GM18505 (cell line): ENCODE measurements at regions not wholly inside any gene's neighbourhood (a gene's known extent, or its start where the extent isn't known, plus 50 kb on each side); places are given as distances from the start of the nearest gene placed in this dataset.

Experiments used
- ATAC-seq: cut with Tn5 transposase; IDR thresholded peaks from one replicate; pipeline ENCODE4 v1.9.1; 2021; ENCODE audit not compliant: unreplicated experiment
- POLR2A ChIP-seq: IDR thresholded peaks from 4 replicates; pipeline ENCODE4 v1.6.1; 2011; ENCODE audit warnings: borderline replicate concordance; ENCODE audit not compliant: insufficient read depth, insufficient read length; ENCODE audit errors: extremely low read depth

DNA sequence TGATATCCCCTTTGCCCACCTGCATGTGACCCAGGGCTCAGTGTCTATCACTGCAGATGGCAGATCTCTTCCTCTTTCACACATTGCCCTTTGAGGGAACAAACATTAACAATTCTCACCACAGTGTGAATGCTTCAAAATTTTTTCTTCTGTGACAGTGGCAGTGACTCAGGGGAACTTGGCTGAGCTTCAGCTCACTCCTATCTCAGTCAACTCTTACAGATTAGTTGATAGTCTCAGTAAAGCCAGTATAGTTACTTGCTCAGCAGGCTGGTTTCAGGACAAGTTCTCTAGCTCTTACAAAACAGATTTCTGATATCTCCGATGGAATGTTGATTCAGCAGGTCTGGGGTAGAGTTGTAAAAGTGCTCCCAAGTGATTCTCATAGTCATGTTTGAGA lies 166.9 kb downstream of the DLEU7 start:
- no peak for TF ChIP-seq POLR2A
- no peak for ATAC-seq

DNA sequence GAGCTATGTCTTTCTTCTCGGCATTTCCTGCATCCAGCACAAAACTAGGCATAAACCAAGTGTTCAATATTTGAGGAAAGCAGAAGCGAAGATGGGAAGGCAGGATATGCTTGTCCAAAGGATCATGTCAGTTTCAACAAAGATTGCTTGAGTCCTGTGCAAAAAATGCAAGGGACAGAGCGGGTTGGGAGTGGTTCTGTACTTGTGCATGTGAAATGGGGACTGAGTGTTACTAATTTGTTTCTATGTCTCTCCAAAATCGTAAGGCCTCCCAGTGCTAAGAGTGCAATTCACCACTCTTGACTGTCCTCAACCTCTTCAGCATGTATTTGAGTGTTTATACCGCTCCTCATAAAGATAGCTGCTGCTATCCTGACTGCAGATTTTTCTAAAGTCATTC lies 166.2 kb downstream of the DLEU7 start:
- TF ChIP-seq POLR2A, result no peak
- no peak for ATAC-seq

DNA sequence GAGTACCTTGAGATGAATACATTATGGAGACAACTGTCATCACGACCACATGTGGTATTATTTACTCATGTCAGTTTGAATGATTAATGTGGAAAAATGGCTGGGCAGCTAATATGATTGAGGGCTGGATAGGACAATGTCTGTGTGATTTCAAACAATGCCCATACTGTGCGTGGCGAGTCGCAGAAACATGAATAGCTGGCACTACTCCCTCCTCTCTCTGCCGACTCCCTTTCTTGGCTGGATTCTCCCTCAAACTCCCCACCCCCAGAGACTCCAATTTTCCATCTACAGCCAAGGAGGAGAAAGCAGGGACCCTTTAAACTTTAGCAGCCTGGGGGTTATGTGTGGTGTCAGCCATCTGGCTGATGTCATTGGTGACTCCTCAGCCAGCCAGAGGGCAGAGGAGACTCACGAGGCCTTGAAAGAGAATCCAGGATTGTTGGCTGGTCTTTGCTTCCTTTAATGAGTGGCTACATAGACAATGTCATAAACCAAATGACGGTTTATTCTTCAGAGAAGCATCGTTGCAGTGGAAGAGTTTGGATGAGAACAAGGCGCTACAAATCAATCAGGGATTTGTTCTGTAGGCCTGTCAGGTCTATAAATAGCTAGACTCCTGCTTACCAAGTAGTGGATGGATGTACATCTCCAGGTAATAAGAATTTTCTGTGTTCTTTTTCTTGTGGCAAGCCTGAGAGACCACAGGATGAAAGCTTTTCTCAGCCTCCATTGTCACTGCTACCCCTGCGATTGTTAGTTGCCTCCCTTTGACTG lies 165.6 kb downstream of the DLEU7 start:
- TF ChIP-seq POLR2A, result no peak
- no peak for ATAC-seq

DNA sequence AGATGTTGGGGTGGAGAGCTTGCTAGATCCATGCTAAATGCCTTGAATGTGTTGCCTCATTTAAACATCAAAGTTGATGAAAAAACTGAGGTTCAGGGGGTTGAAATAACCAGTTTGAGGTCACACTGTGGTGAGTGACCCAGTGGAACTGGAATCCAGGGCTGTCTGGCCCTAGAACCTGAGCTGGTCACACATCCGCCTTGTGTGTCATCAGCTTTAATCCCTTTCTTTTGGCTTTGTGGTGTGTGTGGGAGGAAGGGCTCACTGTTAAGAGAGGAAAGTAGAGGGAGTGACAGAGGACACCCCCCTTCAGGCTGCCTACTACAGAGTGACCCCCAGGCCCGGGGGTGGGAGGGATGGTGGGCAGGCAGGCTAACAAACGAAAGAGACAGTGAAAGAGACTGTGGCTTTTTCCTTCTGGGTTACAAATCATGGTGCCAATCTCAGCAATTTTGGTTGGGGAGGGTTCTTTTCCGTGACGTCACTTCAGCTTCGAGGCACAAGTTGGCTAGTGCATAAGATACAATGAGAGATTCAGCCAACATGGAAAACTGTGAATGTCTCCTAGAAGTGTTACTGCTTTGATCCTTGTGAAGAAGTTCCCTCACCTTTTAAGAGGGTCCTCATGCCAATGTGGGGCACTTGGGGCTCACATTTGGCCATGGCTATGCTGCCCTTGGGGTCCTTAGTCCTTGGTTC lies 164.9 kb downstream of the DLEU7 start:
- no peak for ATAC-seq

DNA sequence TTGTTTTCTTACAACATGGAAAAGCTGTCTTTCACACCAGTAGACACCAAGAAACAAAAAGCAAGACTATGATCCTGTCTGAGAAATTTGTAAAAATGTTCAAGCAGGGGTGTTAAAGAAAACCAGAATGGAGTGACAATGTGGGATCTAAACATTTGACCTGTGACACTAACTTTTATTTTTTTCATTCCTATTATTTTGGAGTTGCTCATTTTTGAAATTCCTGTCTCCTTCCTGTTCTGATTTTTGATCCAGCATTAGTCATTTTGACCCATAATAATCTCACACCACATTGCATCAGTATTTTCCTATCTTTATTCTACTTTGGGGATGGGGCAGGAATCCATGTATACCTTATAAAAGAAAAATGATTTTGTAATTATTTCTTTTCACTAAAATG lies 164.2 kb downstream of the DLEU7 start:
- no peak for ATAC-seq
- TF ChIP-seq POLR2A, result no peak

More for the DNA sequence above, 164.9 kb downstream of the DLEU7 start:
- TF ChIP-seq POLR2A, result no peak

DNA sequence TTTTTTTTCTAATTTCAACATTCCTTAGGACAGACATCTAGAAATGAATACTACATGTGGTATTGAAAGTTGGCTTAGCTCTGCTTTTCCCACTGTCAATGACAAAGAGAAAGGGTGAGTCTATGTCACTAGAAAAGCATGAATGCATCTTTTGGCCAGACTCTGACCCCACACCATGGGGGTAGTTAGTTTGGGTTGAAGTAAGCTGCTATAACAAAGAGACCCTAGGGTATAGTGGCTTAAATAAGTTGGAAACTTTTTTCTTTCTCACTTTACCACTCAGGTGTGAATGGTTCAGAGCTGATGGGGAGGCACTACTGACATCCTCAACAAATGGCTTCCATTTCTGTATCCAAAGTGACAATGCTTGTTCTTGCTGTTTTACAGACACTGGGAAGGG lies 161.5 kb downstream of the DLEU7 start:
- TF ChIP-seq POLR2A, result no peak
- no peak for ATAC-seq

DNA sequence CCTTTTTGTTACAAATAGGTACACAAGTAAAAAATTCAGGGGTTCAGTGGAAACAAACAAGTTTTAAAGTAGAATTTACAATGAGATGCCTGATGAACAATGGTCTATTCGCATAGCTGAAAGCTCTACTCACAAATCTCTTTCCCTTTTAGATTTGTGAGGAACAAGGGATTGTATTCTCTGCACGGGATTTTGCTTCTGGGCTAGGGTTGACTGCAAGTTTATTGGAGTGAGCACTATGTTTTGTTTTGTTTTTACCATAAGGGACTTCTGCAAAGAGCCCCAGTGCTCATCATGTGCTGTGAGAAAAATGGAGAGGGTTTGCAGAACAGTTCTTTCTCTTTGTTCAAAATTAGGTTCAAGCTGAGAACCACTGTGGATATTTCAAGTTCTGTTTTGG lies 160.5 kb downstream of the DLEU7 start:
- ATAC-seq, result no peak
- no peak for TF ChIP-seq POLR2A

DNA sequence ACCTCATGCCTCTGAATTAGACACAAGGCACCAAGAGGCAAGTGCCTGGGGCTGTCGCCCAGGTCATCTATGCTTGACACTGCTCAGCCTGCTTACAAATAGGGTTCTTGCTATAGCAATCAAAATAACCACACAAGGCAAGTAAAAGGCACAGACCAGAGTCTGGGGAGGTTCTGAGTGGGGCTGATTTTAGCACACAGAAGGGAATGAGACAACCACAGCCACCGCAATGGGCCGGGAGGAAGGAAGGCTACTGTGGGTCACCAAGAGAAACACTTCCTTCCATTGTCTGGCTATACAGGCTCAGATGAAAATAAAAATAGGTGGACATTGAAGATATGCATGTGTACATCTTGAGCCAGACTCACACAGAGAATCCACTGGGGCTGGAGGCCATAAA lies 159.1 kb downstream of the DLEU7 start:
- TF ChIP-seq POLR2A, result no peak

DNA sequence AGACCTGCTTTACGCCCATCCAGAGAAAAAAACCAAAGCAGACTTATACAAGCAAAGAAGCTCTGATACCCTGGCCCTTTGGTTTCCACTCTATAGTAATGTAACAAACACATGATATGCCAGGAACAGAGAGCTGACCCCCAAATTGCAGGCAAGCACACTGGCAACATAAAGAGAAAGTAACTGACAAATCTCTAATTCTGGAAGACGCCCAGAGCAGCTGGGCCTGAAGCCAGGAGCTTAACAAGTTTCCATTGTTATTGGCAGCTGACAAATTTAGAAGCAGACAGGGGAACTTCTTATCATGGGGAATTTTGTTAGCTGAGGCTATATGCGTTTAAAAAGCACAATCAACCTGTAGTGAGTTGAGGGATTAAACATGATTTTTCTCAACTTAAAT lies 158.0 kb downstream of the DLEU7 start:
- no peak for TF ChIP-seq POLR2A

More for the DNA sequence above, 159.1 kb downstream of the DLEU7 start:
- no peak for ATAC-seq

DNA sequence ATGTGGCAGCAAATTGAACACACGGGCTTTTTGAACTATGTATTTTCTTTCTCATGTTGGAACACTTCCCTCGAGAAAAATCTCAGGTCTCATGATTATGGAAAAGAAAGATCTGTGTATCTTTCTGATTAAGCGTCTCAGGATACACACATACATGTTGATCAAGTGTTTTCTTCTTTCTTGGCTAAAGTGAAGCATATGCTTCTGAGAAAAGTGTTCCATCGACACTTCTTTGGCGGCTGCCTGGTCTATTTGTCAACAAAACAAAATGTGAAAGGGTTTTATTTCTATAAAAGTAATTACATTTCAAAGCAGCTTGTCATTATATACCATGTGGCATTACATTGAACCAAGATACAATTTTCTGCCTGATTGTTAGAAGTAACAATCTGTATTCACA lies 157.5 kb downstream of the DLEU7 start:
- TF ChIP-seq POLR2A, result no peak

More for the DNA sequence above, 158.0 kb downstream of the DLEU7 start:
- ATAC-seq, result no peak

DNA sequence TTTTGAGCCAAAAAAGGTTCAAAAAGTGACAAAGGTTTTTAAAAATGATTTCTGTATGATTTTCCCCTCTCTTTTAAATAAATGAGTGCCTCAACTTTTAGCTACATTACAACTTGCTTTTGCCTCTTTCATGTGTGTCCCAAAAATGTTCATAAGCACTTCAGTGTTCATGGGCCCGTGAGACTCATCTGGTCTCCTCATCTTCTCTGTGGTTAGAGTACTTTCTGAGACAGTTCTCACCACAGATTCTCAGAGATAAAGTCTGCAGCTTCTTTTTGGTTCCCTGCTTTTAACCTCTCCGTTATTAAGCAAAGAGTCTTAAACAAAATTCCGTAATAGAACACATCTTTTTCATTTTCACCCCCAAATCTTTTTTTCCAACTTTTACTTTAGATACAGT lies 156.9 kb downstream of the DLEU7 start:
- TF ChIP-seq POLR2A, result no peak
- no peak for ATAC-seq

More for the DNA sequence above, 157.5 kb downstream of the DLEU7 start:
- no peak for ATAC-seq

DNA sequence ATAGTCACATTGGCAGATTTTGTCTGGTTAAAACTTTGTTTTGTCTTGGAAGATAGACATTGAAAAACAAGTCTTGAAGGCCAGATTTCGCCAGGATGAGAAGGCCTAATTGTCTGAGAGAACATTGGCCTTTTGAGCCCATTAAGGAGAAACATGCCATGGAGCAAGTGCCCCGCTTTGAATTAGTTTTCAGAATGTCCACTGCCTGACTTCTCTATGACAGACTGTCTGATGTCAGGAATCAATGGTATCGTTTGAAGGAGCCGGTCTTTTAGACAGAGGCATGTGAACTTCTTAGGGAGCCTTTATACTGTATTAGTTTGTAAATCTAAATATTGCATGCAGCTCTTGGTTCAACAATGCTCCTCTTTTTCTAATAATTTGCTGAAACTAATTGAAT lies 155.9 kb downstream of the DLEU7 start:
- no peak for TF ChIP-seq POLR2A

DNA sequence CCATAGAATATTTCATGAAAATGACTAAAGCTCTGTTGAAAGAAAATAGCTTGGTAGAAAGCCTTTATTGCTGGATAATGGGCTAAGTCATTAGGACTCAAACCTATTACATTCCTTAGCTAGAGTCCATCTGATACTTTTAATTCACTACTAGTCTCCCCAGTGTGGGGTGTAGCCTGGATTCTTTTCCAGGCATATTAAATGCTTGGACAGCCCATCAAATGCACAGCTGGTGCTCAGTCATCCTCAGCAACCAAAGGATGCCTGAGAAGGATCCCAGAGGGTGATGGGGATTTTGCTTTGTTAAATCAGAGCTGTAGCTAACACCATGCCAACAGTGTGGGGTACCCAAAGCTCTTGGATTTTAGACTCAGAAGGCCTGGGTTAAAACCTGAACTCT lies 153.5 kb downstream of the DLEU7 start:
- no peak for ATAC-seq
- TF ChIP-seq POLR2A, result no peak

More for the DNA sequence above, 155.9 kb downstream of the DLEU7 start:
- ATAC-seq, result no peak

DNA sequence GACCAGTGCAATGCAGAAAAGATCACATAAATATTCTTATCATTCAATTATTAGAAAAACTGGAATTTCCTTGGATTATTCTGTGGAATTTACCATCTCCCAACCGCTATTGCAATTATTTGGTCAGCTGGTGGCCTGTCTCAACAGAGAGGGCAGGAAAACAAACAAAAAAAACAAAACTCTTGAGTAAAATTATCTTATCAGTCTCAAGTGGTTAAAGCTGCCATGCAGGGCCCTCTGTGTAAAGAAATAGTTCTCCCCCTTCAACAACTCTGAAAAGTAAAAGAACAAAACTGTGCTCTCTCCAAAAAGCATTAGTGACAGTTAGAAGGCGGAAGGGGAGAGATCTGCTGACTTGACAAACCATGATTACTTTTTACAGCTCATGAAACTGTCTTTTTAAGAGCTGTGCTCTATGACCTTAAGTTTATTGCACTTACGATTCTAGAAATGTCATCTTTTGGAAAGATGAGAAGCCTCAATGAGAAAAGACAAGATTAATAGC lies 152.3 kb downstream of the DLEU7 start:
- no peak for TF ChIP-seq POLR2A
- no peak for ATAC-seq
